ENCODE measurements at regions not wholly inside any gene's neighbourhood (a gene's known extent, or its start where the extent isn't known, plus 50 kb on each side); places are given as distances from the start of the nearest gene placed in this dataset.
"Not testable (repeated sequence)": the region's sequence is repeated elsewhere in the genome, so short reads cannot be mapped to it uniquely, and the experiment has no call there.

DNA sequence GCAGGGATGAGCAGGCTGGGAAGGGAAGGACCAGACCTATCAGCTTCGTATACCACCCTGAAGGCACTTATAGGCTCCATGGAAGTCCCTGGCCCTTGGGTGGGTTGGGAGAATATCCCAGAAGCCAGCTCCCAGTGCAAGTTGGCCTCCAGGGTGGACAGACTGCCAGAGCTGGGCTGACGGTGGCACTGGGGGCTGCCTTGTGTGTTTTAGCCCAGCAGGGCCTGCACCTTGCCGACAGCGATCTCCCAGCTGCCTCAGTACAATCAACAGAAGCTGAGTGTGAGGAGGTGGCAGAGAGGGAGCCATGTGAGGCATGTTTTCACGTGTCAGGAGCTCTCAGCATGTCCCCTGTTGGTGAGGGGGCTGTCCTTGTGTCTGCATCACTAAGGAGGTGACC lies 159.5 kb downstream of the VEGFA start:
- no peak overlapping the region for H3K4me3 Mint-ChIP-seq
- H3K36me3 Mint-ChIP-seq (ENCODE audit: low read depth) = no peaks in the 10 kb centered on the region
- no peak for ATAC-seq (replicated peaks)
- no peaks in the 10 kb centered on the region for H3K4me1 Mint-ChIP-seq
- H3K27me3 Mint-ChIP-seq = no peaks in the 10 kb centered on the region
- H3K9me3 Mint-ChIP-seq = no peaks in the 10 kb centered on the region
- H3K27ac Mint-ChIP-seq = no peak overlapping the region

DNA sequence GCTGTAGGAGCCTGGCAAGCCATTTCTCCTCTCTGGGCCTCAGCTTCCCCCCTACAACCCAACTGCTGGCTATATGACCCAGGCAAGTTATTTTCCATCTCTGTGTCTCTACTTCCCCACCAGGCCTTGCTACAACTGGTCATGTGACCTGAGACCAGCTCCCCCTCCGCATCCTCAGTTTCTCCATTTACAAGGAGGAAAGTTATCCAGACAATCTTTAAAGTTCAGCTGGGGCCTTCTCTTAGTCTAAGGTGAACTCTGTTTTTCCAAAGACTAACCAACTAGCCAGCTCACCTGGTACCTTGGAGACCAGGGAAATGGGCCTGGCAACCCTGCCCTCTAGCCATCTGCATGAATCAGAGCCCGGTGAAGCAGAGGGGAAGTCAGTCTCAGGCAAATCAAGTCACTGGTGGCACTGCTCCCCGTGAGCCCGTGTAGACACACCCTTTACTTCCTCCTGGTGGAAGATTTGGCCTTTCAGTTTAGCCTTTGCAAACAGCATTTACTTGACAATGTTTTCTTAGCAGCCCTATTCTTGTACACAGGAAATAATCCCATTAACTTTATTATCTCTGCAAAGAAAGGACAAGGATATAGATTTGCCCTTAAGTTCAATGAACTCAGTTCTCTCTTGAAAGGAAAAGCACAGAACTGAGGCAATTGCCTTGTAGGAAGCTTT lies 157.7 kb downstream of the VEGFA start:
- peak overlapping the region; percentile 20 for H3K27ac Mint-ChIP-seq
- H3K9me3 Mint-ChIP-seq = no peaks in the 10 kb centered on the region
- H3K36me3 Mint-ChIP-seq (ENCODE audit: low read depth) = no peaks in the 10 kb centered on the region
- ATAC-seq (replicated peaks) = no peak
- H3K27me3 Mint-ChIP-seq = no peaks in the 10 kb centered on the region
- no peak overlapping the region for H3K4me3 Mint-ChIP-seq
- H3K4me1 Mint-ChIP-seq = no peaks in the 10 kb centered on the region

- H3K4me3 Mint-ChIP-seq = no peak overlapping the region
- ATAC-seq (replicated peaks) = no peak
- H3K27me3 Mint-ChIP-seq = no peaks in the 10 kb centered on the region
- no peaks in the 10 kb centered on the region for H3K36me3 Mint-ChIP-seq (ENCODE audit: low read depth)
- H3K27ac Mint-ChIP-seq = peak overlapping the region; percentile 20
- no peaks in the 10 kb centered on the region for H3K4me1 Mint-ChIP-seq
- H3K9me3 Mint-ChIP-seq = no peaks in the 10 kb centered on the region
Measured at GRCh38 chr6:43926634-43927531, 156.9 kb downstream of the VEGFA start.

- not testable (repeated sequence) for H3K27me3 Mint-ChIP-seq; H3K36me3 Mint-ChIP-seq (ENCODE audit: low read depth); H3K9me3 Mint-ChIP-seq; H3K4me1 Mint-ChIP-seq; H3K4me3 Mint-ChIP-seq; H3K27ac Mint-ChIP-seq; ATAC-seq (replicated peaks)
Measured at GRCh38 chr6:43925636-43926139, 155.7 kb downstream of the VEGFA start.

DNA sequence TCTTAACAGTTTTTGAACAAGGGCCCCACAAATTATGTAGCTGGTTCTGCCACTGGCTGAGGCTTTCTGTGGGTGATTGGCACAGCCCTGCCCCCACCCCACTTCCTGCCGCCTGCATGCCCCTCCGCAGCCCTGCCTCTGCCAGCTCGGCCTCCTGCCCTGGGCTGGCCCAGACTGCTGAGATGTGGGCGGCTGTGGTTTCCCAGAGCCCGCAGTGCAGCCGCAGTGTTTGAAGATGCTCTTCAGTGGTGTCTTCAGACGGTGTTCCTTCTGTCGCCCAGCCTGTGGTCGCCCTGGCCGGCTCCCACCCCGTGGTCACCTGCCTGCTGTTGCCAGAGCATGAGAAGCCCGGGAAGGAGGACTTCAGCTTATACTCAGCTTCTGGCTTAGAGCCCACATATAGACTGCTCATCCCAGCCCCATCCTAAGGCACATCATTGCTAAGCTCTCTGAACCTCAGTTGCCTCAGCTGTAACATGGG lies 154.3 kb downstream of the VEGFA start:
- H3K27me3 Mint-ChIP-seq = no peaks in the 10 kb centered on the region
- H3K27ac Mint-ChIP-seq = no peak overlapping the region
- H3K36me3 Mint-ChIP-seq (ENCODE audit: low read depth) = no peaks in the 10 kb centered on the region
- ATAC-seq (replicated peaks) = peak; percentile 93
- no peaks in the 10 kb centered on the region for H3K4me1 Mint-ChIP-seq
- H3K4me3 Mint-ChIP-seq = peak overlapping the region; percentile 49
- H3K9me3 Mint-ChIP-seq = no peaks in the 10 kb centered on the region

GRCh38 chr6:43923376-43924221 lies 153.6 kb downstream of the VEGFA start:
- Mint-ChIP-seq H3K9me3 (no peaks in the 10 kb centered on the region), H3K36me3 (ENCODE audit: low read depth) (no peaks in the 10 kb centered on the region), H3K4me3 (peak overlapping the region; percentile 49), H3K27me3 (no peaks in the 10 kb centered on the region), H3K27ac (no peak overlapping the region), H3K4me1 (no peaks in the 10 kb centered on the region)
- ATAC-seq (replicated peaks) = no peak

GRCh38 chr6:43922426-43923375 lies 152.7 kb downstream of the VEGFA start:
- Mint-ChIP-seq H3K36me3 (ENCODE audit: low read depth) (no peaks in the 10 kb centered on the region), H3K9me3 (no peaks in the 10 kb centered on the region), H3K4me1 (no peaks in the 10 kb centered on the region), H3K4me3 (no peak overlapping the region), H3K27me3 (no peaks in the 10 kb centered on the region), H3K27ac (no peak overlapping the region)
- ATAC-seq (replicated peaks) = no peak

DNA sequence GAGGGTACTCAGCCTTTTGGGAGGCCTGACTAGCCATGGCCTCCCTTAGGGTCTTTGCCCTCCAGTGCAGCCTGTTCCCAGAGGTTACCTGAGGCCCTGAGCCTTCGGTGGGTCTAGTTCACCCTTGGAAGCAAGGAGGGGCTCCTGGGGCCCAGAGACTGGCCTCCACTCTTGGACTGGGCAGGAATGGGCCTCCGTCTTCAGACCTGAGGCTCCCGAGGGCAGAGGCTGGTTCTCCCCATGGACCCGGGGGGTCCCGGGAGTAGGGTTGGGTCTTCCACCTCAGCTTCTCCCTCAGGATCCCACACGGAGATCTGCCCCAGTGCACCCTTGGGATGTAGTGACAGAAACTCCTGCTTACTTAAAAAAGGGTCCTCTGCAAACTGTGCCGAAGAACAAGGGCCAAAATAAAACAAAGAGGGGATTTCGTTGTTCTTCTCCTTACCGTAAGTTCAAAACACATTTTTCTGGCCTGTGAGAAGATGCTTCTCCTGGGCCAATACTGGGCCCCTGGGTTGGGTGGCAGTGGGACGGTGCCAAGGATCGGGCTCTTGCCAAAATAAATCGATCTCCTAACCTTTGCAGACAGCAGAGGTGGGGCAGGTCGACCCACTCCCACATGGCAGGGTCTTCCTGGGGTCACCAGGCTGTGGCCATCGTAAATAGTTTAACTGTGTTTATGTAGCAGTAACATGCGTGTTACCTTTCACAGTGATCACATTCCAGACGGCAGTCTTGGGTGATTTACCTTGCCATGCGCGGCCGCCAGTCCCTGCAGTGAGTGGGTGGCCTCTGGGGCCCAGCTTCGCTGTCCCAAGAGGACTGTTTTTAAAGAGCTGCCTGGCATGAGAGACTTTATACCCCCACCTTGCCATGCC lies 151.8 kb downstream of the VEGFA start:
- no peaks in the 10 kb centered on the region for H3K4me1 Mint-ChIP-seq
- no peaks in the 10 kb centered on the region for H3K9me3 Mint-ChIP-seq
- ATAC-seq (replicated peaks) = no peak
- no peak overlapping the region for H3K27ac Mint-ChIP-seq
- no peaks in the 10 kb centered on the region for H3K36me3 Mint-ChIP-seq (ENCODE audit: low read depth)
- no peaks in the 10 kb centered on the region for H3K27me3 Mint-ChIP-seq
- H3K4me3 Mint-ChIP-seq = no peak overlapping the region

DNA sequence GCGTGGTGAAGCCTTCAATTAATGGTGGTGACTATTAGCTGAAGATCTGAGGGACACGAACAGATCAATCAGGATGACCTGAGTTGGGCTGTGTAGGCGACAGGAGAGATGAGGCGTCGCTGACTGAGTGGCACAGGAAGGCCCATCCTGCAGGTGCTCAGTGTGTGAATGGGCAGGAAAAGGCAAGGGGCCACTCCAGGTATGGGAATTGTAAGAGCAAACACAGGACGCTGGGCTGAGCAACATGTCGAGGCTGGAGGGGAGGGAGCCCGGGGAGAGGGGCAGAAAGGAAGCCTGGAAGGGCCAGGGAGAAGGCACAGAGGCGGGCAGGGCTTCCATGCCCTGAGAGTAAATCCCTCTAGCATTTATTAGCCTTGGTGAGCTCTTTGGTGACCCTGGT lies 151.0 kb downstream of the VEGFA start:
- no peaks in the 10 kb centered on the region for H3K4me1 Mint-ChIP-seq
- ATAC-seq (replicated peaks) = no peak
- H3K36me3 Mint-ChIP-seq (ENCODE audit: low read depth) = no peaks in the 10 kb centered on the region
- H3K9me3 Mint-ChIP-seq = no peaks in the 10 kb centered on the region
- no peak overlapping the region for H3K4me3 Mint-ChIP-seq
- no peaks in the 10 kb centered on the region for H3K27me3 Mint-ChIP-seq
- H3K27ac Mint-ChIP-seq = no peak overlapping the region

DNA sequence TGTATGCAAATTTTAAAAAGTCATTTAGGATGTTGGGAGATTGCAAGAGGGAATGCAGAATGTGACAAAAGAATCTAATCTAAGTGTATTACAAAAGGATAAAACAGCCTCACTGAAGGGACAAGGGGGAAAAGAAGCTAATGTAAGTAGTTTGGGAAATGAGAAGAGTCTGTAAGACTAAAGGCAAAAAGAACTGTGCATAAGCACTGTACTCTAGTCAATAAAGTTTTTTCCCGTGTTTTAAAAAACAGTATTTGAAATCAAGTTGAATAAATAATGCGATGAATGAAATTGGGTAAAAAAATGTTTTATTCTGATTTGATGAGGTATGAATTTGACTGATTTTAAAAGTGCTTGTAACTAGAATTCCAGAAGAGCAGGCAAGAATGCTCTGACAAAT lies 149.8 kb downstream of the VEGFA start:
- H3K27ac Mint-ChIP-seq = no peak overlapping the region
- no peak for ATAC-seq (replicated peaks)
- no peak overlapping the region for H3K4me3 Mint-ChIP-seq
- H3K27me3 Mint-ChIP-seq = peaks cover 4% of the 10 kb centered on the region
- H3K9me3 Mint-ChIP-seq = no peaks in the 10 kb centered on the region
- no peaks in the 10 kb centered on the region for H3K36me3 Mint-ChIP-seq (ENCODE audit: low read depth)
- no peaks in the 10 kb centered on the region for H3K4me1 Mint-ChIP-seq

GRCh38 chr6:43917878-43918382 lies 147.9 kb downstream of the VEGFA start:
- Mint-ChIP-seq H3K27me3 (peaks cover 4% of the 10 kb centered on the region), H3K4me1 (no peaks in the 10 kb centered on the region), H3K36me3 (ENCODE audit: low read depth) (no peaks in the 10 kb centered on the region), H3K4me3 (no peak overlapping the region), H3K9me3 (no peaks in the 10 kb centered on the region), H3K27ac (no peak overlapping the region)
- ATAC-seq (replicated peaks) = no peak

GRCh38 chr6:43916924-43917877 lies 147.2 kb downstream of the VEGFA start:
- no peak overlapping the region for H3K4me3 Mint-ChIP-seq
- ATAC-seq (replicated peaks) = no peak
- no peaks in the 10 kb centered on the region for H3K36me3 Mint-ChIP-seq (ENCODE audit: low read depth)
- no peaks in the 10 kb centered on the region for H3K9me3 Mint-ChIP-seq
- H3K4me1 Mint-ChIP-seq = no peaks in the 10 kb centered on the region
- no peak overlapping the region for H3K27ac Mint-ChIP-seq
- peaks cover 4% of the 10 kb centered on the region for H3K27me3 Mint-ChIP-seq
